Fibroblast of lung (primary cell): ENCODE measurements at regions not wholly inside any gene's neighbourhood (a gene's known extent, or its start where the extent isn't known, plus 50 kb on each side); places are given as distances from the start of the nearest gene placed in this dataset.
"Not testable (repeated sequence)": the region's sequence is repeated elsewhere in the genome, so short reads cannot be mapped to it uniquely, and the experiment has no call there.

Source experiments
- EZH2 ChIP-seq: IDR thresholded peaks from 2 replicates; pipeline ENCODE4 v1.5.1; 2012; ENCODE audit warnings: low read length, control low read depth, mild to moderate bottlenecking; ENCODE audit errors: missing control alignments
- TF ChIP-seq, protein P1 (sequence below), 2 donors: IDR thresholded peaks in 1 of 2; conservative IDR thresholded peaks in 1 of 2; 1 replicate in 1 of 2; 2 replicates in 1 of 2; pipeline ENCODE4 v1.5.1; 2011 to 2012; ENCODE audit warnings: low read length in 2 of 2, control low read depth in 1 of 2, inconsistent platforms in 1 of 2, low read depth in 1 of 2, mild to moderate bottlenecking in 1 of 2

DNA sequence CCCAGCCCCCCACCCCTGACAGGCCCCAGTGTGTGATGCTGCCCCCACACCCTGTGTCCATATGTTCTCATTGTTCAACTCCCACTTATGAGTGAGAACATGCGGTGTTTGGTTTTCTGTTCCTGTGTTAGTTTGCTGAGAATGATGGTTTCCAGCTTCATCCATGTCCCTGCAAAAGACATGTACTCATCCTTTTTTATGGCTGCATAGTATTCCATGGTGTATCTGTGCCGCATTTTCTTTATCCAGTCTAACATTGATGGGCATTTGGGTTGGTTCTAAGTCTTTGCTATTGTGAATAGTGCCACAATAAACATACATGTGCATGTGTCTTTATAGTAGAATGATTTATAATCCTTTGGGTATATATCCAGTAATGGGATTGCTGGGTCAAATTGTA lies 122.1 kb upstream of the TAF11L2 start:
- TF ChIP-seq, protein P1, sequence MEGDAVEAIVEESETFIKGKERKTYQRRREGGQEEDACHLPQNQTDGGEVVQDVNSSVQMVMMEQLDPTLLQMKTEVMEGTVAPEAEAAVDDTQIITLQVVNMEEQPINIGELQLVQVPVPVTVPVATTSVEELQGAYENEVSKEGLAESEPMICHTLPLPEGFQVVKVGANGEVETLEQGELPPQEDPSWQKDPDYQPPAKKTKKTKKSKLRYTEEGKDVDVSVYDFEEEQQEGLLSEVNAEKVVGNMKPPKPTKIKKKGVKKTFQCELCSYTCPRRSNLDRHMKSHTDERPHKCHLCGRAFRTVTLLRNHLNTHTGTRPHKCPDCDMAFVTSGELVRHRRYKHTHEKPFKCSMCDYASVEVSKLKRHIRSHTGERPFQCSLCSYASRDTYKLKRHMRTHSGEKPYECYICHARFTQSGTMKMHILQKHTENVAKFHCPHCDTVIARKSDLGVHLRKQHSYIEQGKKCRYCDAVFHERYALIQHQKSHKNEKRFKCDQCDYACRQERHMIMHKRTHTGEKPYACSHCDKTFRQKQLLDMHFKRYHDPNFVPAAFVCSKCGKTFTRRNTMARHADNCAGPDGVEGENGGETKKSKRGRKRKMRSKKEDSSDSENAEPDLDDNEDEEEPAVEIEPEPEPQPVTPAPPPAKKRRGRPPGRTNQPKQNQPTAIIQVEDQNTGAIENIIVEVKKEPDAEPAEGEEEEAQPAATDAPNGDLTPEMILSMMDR (conservative IDR thresholded peaks at IDR 0.05 in 1 of 2, IDR thresholded peaks at IDR 0.05 in 1 of 2; ENCODE audit: low read depth in 1 of 2, low read length in 2 of 2) = not testable (repeated sequence)
- not testable (repeated sequence) for TF ChIP-seq EZH2
